Ishikawa (cell line): ENCODE measurements at regions not wholly inside any gene's neighbourhood (a gene's known extent, or its start where the extent isn't known, plus 50 kb on each side); places are given as distances from the start of the nearest gene placed in this dataset.

Experiments used
- CEBPB ChIP-seq: IDR thresholded peaks from 2 replicates; pipeline ENCODE4 v1.6.1; 2012
- CREB1 ChIP-seq: IDR thresholded peaks from 2 replicates; pipeline ENCODE4 v1.6.1; 2012; ENCODE audit warnings: low read depth
- EGR1 ChIP-seq: IDR thresholded peaks from 2 replicates; pipeline ENCODE4 v1.6.1; 2012
- EP300 ChIP-seq: IDR thresholded peaks from 2 replicates; pipeline ENCODE4 v1.6.1; 2012; ENCODE audit warnings: borderline replicate concordance
- FOXM1 ChIP-seq: IDR thresholded peaks from 2 replicates; pipeline ENCODE4 v1.6.1; 2012; ENCODE audit warnings: low read depth, borderline replicate concordance
- MAX ChIP-seq: IDR thresholded peaks from 2 replicates; pipeline ENCODE4 v1.6.1; 2012
- NFIC ChIP-seq: IDR thresholded peaks from 2 replicates; pipeline ENCODE4 v1.6.1; 2012
- RAD21 ChIP-seq: IDR thresholded peaks from 2 replicates; pipeline ENCODE4 v1.6.1; 2012; ENCODE audit warnings: low read depth
- TAF1 ChIP-seq: IDR thresholded peaks from 2 replicates; pipeline ENCODE4 v1.6.1; 2012; ENCODE audit warnings: low read depth, mild to moderate bottlenecking
- TCF12 ChIP-seq: IDR thresholded peaks from 2 replicates; pipeline ENCODE4 v1.6.1; 2012; ENCODE audit warnings: low read depth
- TEAD4 ChIP-seq: IDR thresholded peaks from 2 replicates; pipeline ENCODE4 v1.6.1; 2012
- USF1 ChIP-seq: IDR thresholded peaks from 2 replicates; pipeline ENCODE4 v1.6.1; 2012
- YY1 ChIP-seq: IDR thresholded peaks from 2 replicates; pipeline ENCODE4 v1.6.1; 2012; ENCODE audit warnings: low read depth
- ZBTB7A ChIP-seq: IDR thresholded peaks from 2 replicates; pipeline ENCODE4 v1.6.1; 2012; ENCODE audit warnings: low read depth
- TF ChIP-seq, protein P1 (sequence below): IDR thresholded peaks from 2 replicates; pipeline ENCODE4 v1.6.1; 2012; ENCODE audit warnings: low read depth, mild to moderate bottlenecking

DNA sequence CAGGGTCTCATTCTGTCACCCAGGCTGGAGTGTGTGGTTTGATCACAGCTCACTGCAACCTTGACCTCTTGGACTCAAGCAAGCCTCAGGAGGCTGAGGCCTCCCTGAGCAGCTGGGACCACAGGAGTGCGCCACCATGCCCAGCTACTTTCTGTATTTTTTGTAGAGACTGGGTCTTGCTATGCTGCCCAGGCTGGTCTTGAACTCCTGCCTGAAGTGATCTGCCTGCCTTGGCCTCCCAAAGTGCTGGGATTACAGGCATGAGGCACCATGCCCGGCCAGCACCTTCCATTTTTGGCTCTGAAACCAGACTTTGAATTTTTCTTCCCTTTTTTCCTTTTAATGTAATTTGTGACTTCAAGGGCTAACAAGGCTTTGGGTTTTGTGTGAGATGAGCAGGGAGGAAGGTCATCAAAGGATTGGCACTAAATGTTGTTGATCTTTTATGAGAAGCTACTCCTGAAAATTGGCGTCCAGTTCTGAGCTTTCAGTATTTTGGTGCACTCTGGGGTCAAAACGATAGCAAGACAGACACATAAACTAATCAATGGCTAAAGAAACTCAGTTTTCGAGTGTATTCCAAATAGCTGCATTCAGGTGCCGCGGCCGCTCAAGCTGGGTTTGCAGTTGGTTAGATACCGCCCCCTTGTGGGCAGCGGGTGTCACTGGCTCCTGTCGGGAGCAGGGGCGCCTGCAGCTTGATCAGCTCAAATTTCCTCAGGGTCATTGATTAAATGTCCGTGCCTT is 51.9 kb upstream of the CLMP start:
- TF ChIP-seq TEAD4 (no peak), RAD21 (peak; percentile 88)

GRCh38 chr11:123245567-123245966 is 50.5 kb upstream of the CLMP start:
- TF ChIP-seq TCF12 = no peak
- no peak for TF ChIP-seq USF1
- no peak for TF ChIP-seq NFIC
- TF ChIP-seq MAX = no peak
- TF ChIP-seq FOXM1 = no peak
- no peak for TF ChIP-seq YY1
- no peak for TF ChIP-seq TEAD4
- TF ChIP-seq CEBPB = no peak
- no peak for TF ChIP-seq TAF1
- TF ChIP-seq CREB1 = no peak
- TF ChIP-seq RAD21 = no peak
- no peak for TF ChIP-seq EP300
- TF ChIP-seq, protein P1, sequence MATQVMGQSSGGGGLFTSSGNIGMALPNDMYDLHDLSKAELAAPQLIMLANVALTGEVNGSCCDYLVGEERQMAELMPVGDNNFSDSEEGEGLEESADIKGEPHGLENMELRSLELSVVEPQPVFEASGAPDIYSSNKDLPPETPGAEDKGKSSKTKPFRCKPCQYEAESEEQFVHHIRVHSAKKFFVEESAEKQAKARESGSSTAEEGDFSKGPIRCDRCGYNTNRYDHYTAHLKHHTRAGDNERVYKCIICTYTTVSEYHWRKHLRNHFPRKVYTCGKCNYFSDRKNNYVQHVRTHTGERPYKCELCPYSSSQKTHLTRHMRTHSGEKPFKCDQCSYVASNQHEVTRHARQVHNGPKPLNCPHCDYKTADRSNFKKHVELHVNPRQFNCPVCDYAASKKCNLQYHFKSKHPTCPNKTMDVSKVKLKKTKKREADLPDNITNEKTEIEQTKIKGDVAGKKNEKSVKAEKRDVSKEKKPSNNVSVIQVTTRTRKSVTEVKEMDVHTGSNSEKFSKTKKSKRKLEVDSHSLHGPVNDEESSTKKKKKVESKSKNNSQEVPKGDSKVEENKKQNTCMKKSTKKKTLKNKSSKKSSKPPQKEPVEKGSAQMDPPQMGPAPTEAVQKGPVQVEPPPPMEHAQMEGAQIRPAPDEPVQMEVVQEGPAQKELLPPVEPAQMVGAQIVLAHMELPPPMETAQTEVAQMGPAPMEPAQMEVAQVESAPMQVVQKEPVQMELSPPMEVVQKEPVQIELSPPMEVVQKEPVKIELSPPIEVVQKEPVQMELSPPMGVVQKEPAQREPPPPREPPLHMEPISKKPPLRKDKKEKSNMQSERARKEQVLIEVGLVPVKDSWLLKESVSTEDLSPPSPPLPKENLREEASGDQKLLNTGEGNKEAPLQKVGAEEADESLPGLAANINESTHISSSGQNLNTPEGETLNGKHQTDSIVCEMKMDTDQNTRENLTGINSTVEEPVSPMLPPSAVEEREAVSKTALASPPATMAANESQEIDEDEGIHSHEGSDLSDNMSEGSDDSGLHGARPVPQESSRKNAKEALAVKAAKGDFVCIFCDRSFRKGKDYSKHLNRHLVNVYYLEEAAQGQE = no peak
- no peak for TF ChIP-seq ZBTB7A
- no peak for TF ChIP-seq EGR1
